ENCODE measurements at regions not wholly inside any gene's neighbourhood (a gene's known extent, or its start where the extent isn't known, plus 50 kb on each side); places are given as distances from the start of the nearest gene placed in this dataset.
A peak's percentile ranks its signal among the peaks of the same experiment; 100 is the strongest.

GRCh38 chr1:64357422-64357821, 112.5 kb upstream of the CACHD1 start:
- TF ChIP-seq CTCF (IDR thresholded peaks at IDR 0.05; ENCODE audit: unreplicated experiment) = no peak
- Mint-ChIP-seq H3K27me3 (ENCODE audit: unreplicated experiment) (peaks cover 2% of the 10 kb centered on the region), H3K27ac (ENCODE audit: unreplicated experiment) (peak overlapping the region; percentile 68), H3K4me3 (ENCODE audit: unreplicated experiment) (no peak overlapping the region), H3K36me3 (ENCODE audit: low read depth, unreplicated experiment) (no peaks in the 10 kb centered on the region), H3K9me3 (ENCODE audit: unreplicated experiment) (no peaks in the 10 kb centered on the region), H3K4me1 (ENCODE audit: unreplicated experiment) (peaks cover 28% of the 10 kb centered on the region)
- no peak for DNase-seq (ENCODE audit: low spot score)

- Mint-ChIP-seq H3K36me3 (ENCODE audit: low read depth, unreplicated experiment) (no peaks in the 10 kb centered on the region), H3K27ac (ENCODE audit: unreplicated experiment) (no peak overlapping the region), H3K9me3 (ENCODE audit: unreplicated experiment) (no peaks in the 10 kb centered on the region), H3K4me3 (ENCODE audit: unreplicated experiment) (no peak overlapping the region), H3K27me3 (ENCODE audit: unreplicated experiment) (peaks cover 2% of the 10 kb centered on the region), H3K4me1 (ENCODE audit: unreplicated experiment) (peaks cover 28% of the 10 kb centered on the region)
- DNase-seq (ENCODE audit: low spot score) = no peak
- no peak for TF ChIP-seq CTCF (IDR thresholded peaks at IDR 0.05; ENCODE audit: unreplicated experiment)
These were observed 111.2 kb upstream of the CACHD1 start for GRCh38 chr1:64358692-64359091.

- H3K27me3 Mint-ChIP-seq (ENCODE audit: unreplicated experiment) = no peaks in the 10 kb centered on the region
- H3K4me1 Mint-ChIP-seq (ENCODE audit: unreplicated experiment) = peaks cover 17% of the 10 kb centered on the region
- DNase-seq (ENCODE audit: low spot score) = no peak
These were observed 108.0 kb upstream of the CACHD1 start for GRCh38 chr1:64361974-64362373.

GRCh38 chr1:64363111-64363510, 106.8 kb upstream of the CACHD1 start:
- Mint-ChIP-seq H3K4me3 (ENCODE audit: unreplicated experiment) (no peak overlapping the region), H3K4me1 (ENCODE audit: unreplicated experiment) (peaks cover 7% of the 10 kb centered on the region), H3K36me3 (ENCODE audit: low read depth, unreplicated experiment) (no peaks in the 10 kb centered on the region), H3K27ac (ENCODE audit: unreplicated experiment) (no peak overlapping the region), H3K9me3 (ENCODE audit: unreplicated experiment) (no peaks in the 10 kb centered on the region), H3K27me3 (ENCODE audit: unreplicated experiment) (no peaks in the 10 kb centered on the region)
- TF ChIP-seq CTCF (IDR thresholded peaks at IDR 0.05; ENCODE audit: unreplicated experiment) = no peak
- DNase-seq (ENCODE audit: low spot score) = no peak

More at GRCh38 chr1:64361974-64362373, 108.0 kb upstream of the CACHD1 start:
- Mint-ChIP-seq H3K27ac (ENCODE audit: unreplicated experiment) (no peak overlapping the region), H3K9me3 (ENCODE audit: unreplicated experiment) (no peaks in the 10 kb centered on the region), H3K4me3 (ENCODE audit: unreplicated experiment) (no peak overlapping the region), H3K36me3 (ENCODE audit: low read depth, unreplicated experiment) (no peaks in the 10 kb centered on the region)
- TF ChIP-seq CTCF (IDR thresholded peaks at IDR 0.05; ENCODE audit: unreplicated experiment) = no peak

- Mint-ChIP-seq H3K27me3 (ENCODE audit: unreplicated experiment) (no peaks in the 10 kb centered on the region), H3K4me3 (ENCODE audit: unreplicated experiment) (no peak overlapping the region), H3K36me3 (ENCODE audit: low read depth, unreplicated experiment) (no peaks in the 10 kb centered on the region), H3K9me3 (ENCODE audit: unreplicated experiment) (no peaks in the 10 kb centered on the region), H3K27ac (ENCODE audit: unreplicated experiment) (no peak overlapping the region), H3K4me1 (ENCODE audit: unreplicated experiment) (peaks cover 3% of the 10 kb centered on the region)
- TF ChIP-seq CTCF (IDR thresholded peaks at IDR 0.05; ENCODE audit: unreplicated experiment) = no peak
- no peak for DNase-seq (ENCODE audit: low spot score)
These were observed 106.3 kb upstream of the CACHD1 start for GRCh38 chr1:64363616-64364015.

Data from endothelial cell (in vitro differentiated cells).